ENCODE measurements at regions not wholly inside any gene's neighbourhood (a gene's known extent, or its start where the extent isn't known, plus 50 kb on each side); places are given as distances from the start of the nearest gene placed in this dataset.

DNA sequence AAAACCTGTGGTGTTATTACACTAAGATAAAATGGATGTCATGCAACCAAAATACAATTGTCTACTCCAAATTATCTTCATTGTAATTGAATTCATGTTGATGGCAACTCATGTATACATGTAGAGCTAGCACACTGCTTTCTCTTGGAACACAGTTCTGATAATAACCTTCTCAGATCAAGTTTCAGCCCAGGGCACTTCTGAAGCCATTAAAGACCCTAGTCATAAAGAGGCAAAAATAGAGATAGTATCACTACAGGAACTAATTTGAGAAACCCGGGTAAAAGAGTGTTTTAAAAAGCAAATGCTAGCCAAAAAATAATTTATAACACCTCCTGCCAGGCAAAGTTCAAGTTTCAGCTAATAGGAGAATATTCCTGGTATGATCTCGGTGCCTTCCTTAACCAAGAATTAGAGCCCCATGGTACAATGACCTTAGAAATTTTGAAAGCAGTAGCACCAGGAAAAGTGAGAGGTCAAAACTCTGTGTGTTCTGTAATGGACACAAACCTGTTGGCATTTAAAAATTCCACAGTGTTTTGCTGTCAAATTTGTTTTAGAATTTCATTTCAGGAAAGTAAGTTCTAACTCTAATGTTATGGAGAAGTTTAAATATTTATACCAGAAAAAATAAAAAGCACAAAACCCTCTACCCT is 105.0 kb upstream of the FRMD6 start:
- H3K27ac ChIP-seq (ENCODE audit: low read length) = no peak overlapping the region
- H3K9me3 ChIP-seq (ENCODE audit: low read length) = no peaks in the 10 kb centered on the region
- no peaks in the 10 kb centered on the region for H3F3A ChIP-seq (ENCODE audit: insufficient read depth, low read length, poor library complexity, severe bottlenecking)
- H3K4me2 ChIP-seq (ENCODE audit: low read length) = no peak overlapping the region
- H3K36me3 ChIP-seq (ENCODE audit: insufficient read depth, low read length) = no peaks in the 10 kb centered on the region
- no peak overlapping the region for H3K9ac ChIP-seq (ENCODE audit: low read length)
- H2AFZ ChIP-seq (ENCODE audit: low read depth, low read length) = no peak overlapping the region
- TF ChIP-seq EZH2 (IDR thresholded peaks at IDR 0.05; ENCODE audit: borderline replicate concordance, insufficient read depth, low read length, poor library complexity, severe bottlenecking) (no peak), SMC3 (conservative IDR thresholded peaks at IDR 0.05; ENCODE audit: poor library complexity) (no peak), TAF1 (IDR thresholded peaks at IDR 0.05; ENCODE audit: low read depth) (no peak), RAD21 (conservative IDR thresholded peaks at IDR 0.05) (no peak), POLR2AphosphoS5 (IDR thresholded peaks at IDR 0.05) (no peak), EP300 (conservative IDR thresholded peaks at IDR 0.05; ENCODE audit: poor library complexity, severe bottlenecking) (no peak), REST (IDR thresholded peaks at IDR 0.05; ENCODE audit: borderline replicate concordance) (no peak), MXI1 (conservative IDR thresholded peaks at IDR 0.05; ENCODE audit: poor library complexity, severe bottlenecking) (no peak)
- TF ChIP-seq, protein P1, sequence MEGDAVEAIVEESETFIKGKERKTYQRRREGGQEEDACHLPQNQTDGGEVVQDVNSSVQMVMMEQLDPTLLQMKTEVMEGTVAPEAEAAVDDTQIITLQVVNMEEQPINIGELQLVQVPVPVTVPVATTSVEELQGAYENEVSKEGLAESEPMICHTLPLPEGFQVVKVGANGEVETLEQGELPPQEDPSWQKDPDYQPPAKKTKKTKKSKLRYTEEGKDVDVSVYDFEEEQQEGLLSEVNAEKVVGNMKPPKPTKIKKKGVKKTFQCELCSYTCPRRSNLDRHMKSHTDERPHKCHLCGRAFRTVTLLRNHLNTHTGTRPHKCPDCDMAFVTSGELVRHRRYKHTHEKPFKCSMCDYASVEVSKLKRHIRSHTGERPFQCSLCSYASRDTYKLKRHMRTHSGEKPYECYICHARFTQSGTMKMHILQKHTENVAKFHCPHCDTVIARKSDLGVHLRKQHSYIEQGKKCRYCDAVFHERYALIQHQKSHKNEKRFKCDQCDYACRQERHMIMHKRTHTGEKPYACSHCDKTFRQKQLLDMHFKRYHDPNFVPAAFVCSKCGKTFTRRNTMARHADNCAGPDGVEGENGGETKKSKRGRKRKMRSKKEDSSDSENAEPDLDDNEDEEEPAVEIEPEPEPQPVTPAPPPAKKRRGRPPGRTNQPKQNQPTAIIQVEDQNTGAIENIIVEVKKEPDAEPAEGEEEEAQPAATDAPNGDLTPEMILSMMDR (IDR thresholded peaks at IDR 0.05; ENCODE audit: poor library complexity, severe bottlenecking) = no peak
- H3K9me2 ChIP-seq (ENCODE audit: insufficient read depth, low read length) = no peaks in the 10 kb centered on the region
- no peaks in the 10 kb centered on the region for H3K27me3 ChIP-seq (ENCODE audit: insufficient read depth, low read depth, low read length)
- no peak overlapping the region for H3K4me3 ChIP-seq (ENCODE audit: low read length)
- H4K20me1 ChIP-seq (ENCODE audit: insufficient read depth) = no peaks in the 10 kb centered on the region
- H3K79me2 ChIP-seq (replicated peaks; ENCODE audit: insufficient read depth, low read length) = no peaks in the 10 kb centered on the region

DNA sequence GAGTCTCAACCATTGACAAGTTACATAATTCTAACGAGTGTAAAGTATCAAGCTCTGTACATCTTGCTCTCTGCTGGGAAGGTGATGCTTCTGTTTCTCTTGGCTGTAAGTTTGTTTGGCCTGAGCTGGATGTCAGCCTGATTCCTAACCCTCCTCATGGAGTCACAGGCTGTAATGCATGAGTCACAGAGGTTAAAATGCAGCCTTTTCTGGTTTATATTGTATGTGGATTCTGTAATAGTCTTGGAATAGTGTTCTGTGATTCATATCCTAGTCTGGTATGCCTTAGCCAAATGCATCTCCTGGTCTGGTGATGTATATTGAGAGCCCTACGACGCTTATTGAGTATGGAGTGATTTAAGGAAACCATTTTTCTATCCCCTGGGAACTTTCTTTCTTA is 104.5 kb upstream of the FRMD6 start:
- Histone ChIP-seq H3K9me3 (ENCODE audit: low read length) (no peaks in the 10 kb centered on the region), H3K27me3 (ENCODE audit: insufficient read depth, low read depth, low read length) (no peaks in the 10 kb centered on the region), H3K79me2 (replicated peaks; ENCODE audit: insufficient read depth, low read length) (no peaks in the 10 kb centered on the region), H3F3A (ENCODE audit: insufficient read depth, low read length, poor library complexity, severe bottlenecking) (no peaks in the 10 kb centered on the region), H3K9me2 (ENCODE audit: insufficient read depth, low read length) (no peaks in the 10 kb centered on the region), H3K27ac (ENCODE audit: low read length) (no peak overlapping the region), H3K4me3 (ENCODE audit: low read length) (no peak overlapping the region), H3K4me2 (ENCODE audit: low read length) (no peak overlapping the region), H3K36me3 (ENCODE audit: insufficient read depth, low read length) (no peaks in the 10 kb centered on the region), H2AFZ (ENCODE audit: low read depth, low read length) (no peak overlapping the region), H3K9ac (ENCODE audit: low read length) (no peak overlapping the region), H4K20me1 (ENCODE audit: insufficient read depth) (no peaks in the 10 kb centered on the region)
- TF ChIP-seq RAD21 (conservative IDR thresholded peaks at IDR 0.05) (no peak), POLR2AphosphoS5 (IDR thresholded peaks at IDR 0.05) (no peak), TAF1 (IDR thresholded peaks at IDR 0.05; ENCODE audit: low read depth) (no peak), REST (IDR thresholded peaks at IDR 0.05; ENCODE audit: borderline replicate concordance) (no peak), SMC3 (conservative IDR thresholded peaks at IDR 0.05; ENCODE audit: poor library complexity) (no peak), EZH2 (IDR thresholded peaks at IDR 0.05; ENCODE audit: borderline replicate concordance, insufficient read depth, low read length, poor library complexity, severe bottlenecking) (no peak), MXI1 (conservative IDR thresholded peaks at IDR 0.05; ENCODE audit: poor library complexity, severe bottlenecking) (no peak), EP300 (conservative IDR thresholded peaks at IDR 0.05; ENCODE audit: poor library complexity, severe bottlenecking) (no peak)
- TF ChIP-seq, protein P1 (IDR thresholded peaks at IDR 0.05; ENCODE audit: poor library complexity, severe bottlenecking) = no peak
